ENCODE measurements at regions not wholly inside any gene's neighbourhood (a gene's known extent, or its start where the extent isn't known, plus 50 kb on each side); places are given as distances from the start of the nearest gene placed in this dataset.

GRCh38 chr6:126764104-126764503 is 354.4 kb upstream of the RSPO3 start:
- no peak for TF ChIP-seq CTCF (IDR thresholded peaks at IDR 0.05)
- TF ChIP-seq POLR2A (IDR thresholded peaks at IDR 0.05): no peak
